ENCODE measurements at regions not wholly inside any gene's neighbourhood (a gene's known extent, or its start where the extent isn't known, plus 50 kb on each side); places are given as distances from the start of the nearest gene placed in this dataset.

GRCh38 chr4:181823645-181824044, 419.6 kb upstream of the TENM3 start:
- Histone ChIP-seq H3K4me3 (ENCODE audit: low read depth, low read length) (no peak overlapping the region), H3K9me3 (ENCODE audit: severe bottlenecking) (no peaks in the 10 kb centered on the region), H3K27me3 (ENCODE audit: insufficient read depth, low read depth, severe bottlenecking) (peaks cover 29% of the 10 kb centered on the region), H3K27ac (no peak overlapping the region), H3K36me3 (no peaks in the 10 kb centered on the region)
- DNase-seq: no peak
- no peak for TF ChIP-seq CTCF (IDR thresholded peaks at IDR 0.05; ENCODE audit: low read depth, low read length)

- DNase-seq: no peak
- Histone ChIP-seq H3K27ac (no peak overlapping the region), H3K27me3 (ENCODE audit: insufficient read depth, low read depth, severe bottlenecking) (peaks cover 33% of the 10 kb centered on the region), H3K4me3 (ENCODE audit: low read depth, low read length) (no peak overlapping the region), H3K36me3 (no peaks in the 10 kb centered on the region), H3K9me3 (ENCODE audit: severe bottlenecking) (no peaks in the 10 kb centered on the region)
- TF ChIP-seq CTCF (IDR thresholded peaks at IDR 0.05; ENCODE audit: low read depth, low read length): no peak
Observed at GRCh38 chr4:181825564-181825963, 417.6 kb upstream of the TENM3 start.

- H3K9me3 ChIP-seq (ENCODE audit: severe bottlenecking): no peaks in the 10 kb centered on the region
- H3K27ac ChIP-seq: no peak overlapping the region
- no peak overlapping the region for H3K4me3 ChIP-seq (ENCODE audit: low read depth, low read length)
- TF ChIP-seq CTCF (IDR thresholded peaks at IDR 0.05; ENCODE audit: low read depth, low read length): no peak
- DNase-seq: no peak
- peaks cover 32% of the 10 kb centered on the region for H3K27me3 ChIP-seq (ENCODE audit: insufficient read depth, low read depth, severe bottlenecking)
- H3K36me3 ChIP-seq: no peaks in the 10 kb centered on the region
Observed at GRCh38 chr4:181827246-181827645, 416.0 kb upstream of the TENM3 start.

GRCh38 chr4:181830404-181831035, 412.7 kb upstream of the TENM3 start:
- DNase-seq: no peak
- TF ChIP-seq CTCF (IDR thresholded peaks at IDR 0.05; ENCODE audit: low read depth, low read length): no peak

GRCh38 chr4:181834071-181834470, 409.1 kb upstream of the TENM3 start:
- TF ChIP-seq CTCF (IDR thresholded peaks at IDR 0.05; ENCODE audit: low read depth, low read length): no peak
- no peak overlapping the region for H3K4me3 ChIP-seq (ENCODE audit: low read depth, low read length)
- H3K27ac ChIP-seq: no peak overlapping the region
- no peaks in the 10 kb centered on the region for H3K9me3 ChIP-seq (ENCODE audit: severe bottlenecking)
- no peak for DNase-seq
- H3K27me3 ChIP-seq (ENCODE audit: insufficient read depth, low read depth, severe bottlenecking): peaks cover 16% of the 10 kb centered on the region
- no peaks in the 10 kb centered on the region for H3K36me3 ChIP-seq

More at GRCh38 chr4:181830404-181831035, 412.7 kb upstream of the TENM3 start:
- H3K9me3 ChIP-seq (ENCODE audit: severe bottlenecking): no peaks in the 10 kb centered on the region
- no peaks in the 10 kb centered on the region for H3K36me3 ChIP-seq
- no peak overlapping the region for H3K27ac ChIP-seq
- H3K4me3 ChIP-seq (ENCODE audit: low read depth, low read length): no peak overlapping the region
- H3K27me3 ChIP-seq (ENCODE audit: insufficient read depth, low read depth, severe bottlenecking): peaks cover 40% of the 10 kb centered on the region

- no peaks in the 10 kb centered on the region for H3K36me3 ChIP-seq
- H3K4me3 ChIP-seq (ENCODE audit: low read depth, low read length): no peak overlapping the region
- TF ChIP-seq CTCF (IDR thresholded peaks at IDR 0.05; ENCODE audit: low read depth, low read length): no peak
- DNase-seq: no peak
- H3K27ac ChIP-seq: no peak overlapping the region
- H3K9me3 ChIP-seq (ENCODE audit: severe bottlenecking): no peaks in the 10 kb centered on the region
- peaks cover 16% of the 10 kb centered on the region for H3K27me3 ChIP-seq (ENCODE audit: insufficient read depth, low read depth, severe bottlenecking)
Observed at GRCh38 chr4:181835348-181835747, 407.9 kb upstream of the TENM3 start.
